HG03060 (cell line): ENCODE measurements at regions not wholly inside any gene's neighbourhood (a gene's known extent, or its start where the extent isn't known, plus 50 kb on each side); places are given as distances from the start of the nearest gene placed in this dataset.
A peak's percentile ranks its signal among the peaks of the same experiment; 100 is the strongest.

Experiments used
- ATAC-seq: cut with Tn5 transposase; IDR thresholded peaks from one replicate; pipeline ENCODE4 v1.9.1; 2021; ENCODE audit warnings: low read depth, moderate number of reproducible peaks; ENCODE audit not compliant: unreplicated experiment

GRCh38 chr3:144067059-144067458, 95.4 kb downstream of the DIPK2A start:
- ATAC-seq = no peak

- no peak for ATAC-seq
Measured at GRCh38 chr3:144073698-144074097, 102.1 kb downstream of the DIPK2A start.

- no peak for ATAC-seq
Measured at GRCh38 chr3:144079634-144080033, 108.0 kb downstream of the DIPK2A start.

- ATAC-seq = no peak
Measured at GRCh38 chr3:144084929-144085328, 113.3 kb downstream of the DIPK2A start.

GRCh38 chr3:144085964-144086363, 114.3 kb downstream of the DIPK2A start:
- no peak for ATAC-seq

- ATAC-seq = no peak
Measured at GRCh38 chr3:144096016-144096415, 124.4 kb downstream of the DIPK2A start.

GRCh38 chr3:144097163-144097562, 125.5 kb downstream of the DIPK2A start:
- no peak for ATAC-seq

- no peak for ATAC-seq
Measured at GRCh38 chr3:144098691-144099090, 127.1 kb downstream of the DIPK2A start.

GRCh38 chr3:144102421-144102820, 130.8 kb downstream of the DIPK2A start:
- ATAC-seq = no peak

GRCh38 chr3:144104186-144104585, 132.6 kb downstream of the DIPK2A start:
- ATAC-seq = no peak

GRCh38 chr3:144104679-144105078, 133.1 kb downstream of the DIPK2A start:
- no peak for ATAC-seq

GRCh38 chr3:144105542-144105941, 133.9 kb downstream of the DIPK2A start:
- ATAC-seq = no peak

GRCh38 chr3:144106970-144107369, 135.3 kb downstream of the DIPK2A start:
- no peak for ATAC-seq

- ATAC-seq = no peak
Measured at GRCh38 chr3:144107923-144108322, 136.3 kb downstream of the DIPK2A start.

GRCh38 chr3:144109944-144110343, 138.3 kb downstream of the DIPK2A start:
- ATAC-seq = peak; percentile 98

GRCh38 chr3:144112036-144112435, 140.4 kb downstream of the DIPK2A start:
- no peak for ATAC-seq

- no peak for ATAC-seq
Measured at GRCh38 chr3:144112437-144112836, 140.8 kb downstream of the DIPK2A start.

GRCh38 chr3:144114767-144115166, 143.1 kb downstream of the DIPK2A start:
- ATAC-seq = no peak

GRCh38 chr3:144119633-144120032, 148.0 kb downstream of the DIPK2A start:
- no peak for ATAC-seq

GRCh38 chr3:144121661-144122060, 150.0 kb downstream of the DIPK2A start:
- ATAC-seq = no peak

- ATAC-seq = no peak
Measured at GRCh38 chr3:144127014-144127413, 155.4 kb downstream of the DIPK2A start.

GRCh38 chr3:144127700-144128099, 156.1 kb downstream of the DIPK2A start:
- no peak for ATAC-seq
